Neuronal stem cell (in vitro differentiated cells): ENCODE measurements at regions not wholly inside any gene's neighbourhood (a gene's known extent, or its start where the extent isn't known, plus 50 kb on each side); places are given as distances from the start of the nearest gene placed in this dataset.

Experiments
- DNase-seq: peaks from one replicate; pipeline ENCODE4 v3.0.0-alpha.2; 2013; ENCODE audit warnings: low spot score
- H2AFZ ChIP-seq: one replicate; pipeline ENCODE4 v1.6.1; 2013; ENCODE audit warnings: mild to moderate bottlenecking, low read length, inconsistent platforms
- H2AK5ac ChIP-seq: 2 replicates; pipeline ENCODE4 v1.6.1; 2013; ENCODE audit warnings: low read depth, mild to moderate bottlenecking, inconsistent platforms, low read length, moderate library complexity, mixed read lengths
- H2BK120ac ChIP-seq: 2 replicates; pipeline ENCODE4 v1.6.1; 2013; ENCODE audit warnings: low read depth, mild to moderate bottlenecking, inconsistent platforms, low read length, moderate library complexity, mixed read lengths
- H2BK12ac ChIP-seq: one replicate; pipeline ENCODE4 v1.6.1; 2013; ENCODE audit warnings: low read length, inconsistent platforms
- H2BK15ac ChIP-seq: 2 replicates; pipeline ENCODE4 v1.6.1; 2013; ENCODE audit warnings: mild to moderate bottlenecking, low read length, inconsistent platforms, mixed read lengths
- H2BK5ac ChIP-seq: one replicate; pipeline ENCODE4 v1.6.1; 2013; ENCODE audit warnings: inconsistent platforms, mild to moderate bottlenecking, low read length, moderate library complexity
- H3K14ac ChIP-seq: one replicate; pipeline ENCODE4 v1.6.1; 2013; ENCODE audit warnings: low read length, inconsistent platforms
- H3K18ac ChIP-seq: 2 replicates; pipeline ENCODE4 v1.6.1; 2013; ENCODE audit warnings: low read length, inconsistent platforms
- H3K23ac ChIP-seq: 2 replicates; pipeline ENCODE4 v1.6.1; 2013; ENCODE audit warnings: low read depth, mild to moderate bottlenecking, mixed read lengths, low read length, inconsistent platforms; ENCODE audit not compliant: poor library complexity
- H3K27ac ChIP-seq: replicated peaks from 3 replicates; pipeline ENCODE4 v1.5.1; 2013; ENCODE audit warnings: low read length, inconsistent platforms
- H3K27me3 ChIP-seq, 3 experiments: 2 replicates each; pipeline ENCODE4 v1.6.1; 2013; ENCODE audit warnings: low read length in 3 of 3, mild to moderate bottlenecking in 2 of 3, inconsistent platforms in 1 of 3, low read depth in 1 of 3, mixed read lengths in 1 of 3, moderate library complexity in 1 of 3; ENCODE audit not compliant: control insufficient read depth in 3 of 3, insufficient read depth in 3 of 3
- H3K36me3 ChIP-seq, 2 donors: replicated peaks in 1 of 2; 2 replicates each; pipeline ENCODE4 v1.6.1; 2013; ENCODE audit warnings: low read length in 2 of 2; ENCODE audit not compliant: control insufficient read depth in 2 of 2, insufficient read depth in 2 of 2
- H3K4ac ChIP-seq: 2 replicates; pipeline ENCODE4 v1.6.1; 2013; ENCODE audit warnings: inconsistent platforms, mild to moderate bottlenecking, low read length, moderate library complexity
- H3K4me1 ChIP-seq, 2 donors: 1 replicate in 1 of 2; 2 replicates in 1 of 2; pipeline ENCODE4 v1.6.1; 2013; ENCODE audit warnings: low read length in 2 of 2, low read depth in 1 of 2; ENCODE audit not compliant: control insufficient read depth in 2 of 2, insufficient read depth in 1 of 2
- H3K4me2 ChIP-seq: one replicate; pipeline ENCODE4 v1.6.1; 2013; ENCODE audit warnings: mild to moderate bottlenecking, low read length, inconsistent platforms; ENCODE audit not compliant: insufficient read depth, poor library complexity, severe bottlenecking
- H3K4me3 ChIP-seq, 2 donors: 2 replicates each; pipeline ENCODE4 v1.5.1; 2013; ENCODE audit warnings: low read length in 2 of 2, mild to moderate bottlenecking in 2 of 2, inconsistent platforms in 1 of 2, moderate library complexity in 1 of 2
- H3K79me1 ChIP-seq: one replicate; pipeline ENCODE4 v1.6.1; 2013; ENCODE audit warnings: low read depth, mild to moderate bottlenecking, inconsistent platforms, low read length, moderate library complexity
- H3K9ac ChIP-seq: one replicate; pipeline ENCODE4 v1.6.1; 2013; ENCODE audit warnings: mild to moderate bottlenecking, low read depth, low read length, inconsistent platforms; ENCODE audit not compliant: poor library complexity
- H3K9me3 ChIP-seq, 2 donors: replicated peaks in 1 of 2; 2 replicates each; pipeline versions ENCODE3 to v1.6.1; 2013; ENCODE audit warnings: low read length in 2 of 2, mild to moderate bottlenecking in 2 of 2, inconsistent platforms in 1 of 2, low read depth in 1 of 2, mixed read lengths in 1 of 2, moderate library complexity in 1 of 2; ENCODE audit not compliant: control insufficient read depth in 2 of 2, insufficient read depth in 1 of 2
- H4K8ac ChIP-seq: one replicate; pipeline ENCODE4 v1.6.1; 2013; ENCODE audit warnings: low read depth, mild to moderate bottlenecking, inconsistent platforms, low read length, moderate library complexity
- H4K91ac ChIP-seq: one replicate; pipeline ENCODE4 v1.6.1; 2013; ENCODE audit warnings: low read length, low read depth, mild to moderate bottlenecking, inconsistent platforms; ENCODE audit not compliant: poor library complexity
- WGBS, 2 donors: extraction: QIAGEN DNeasy Blood & Tissue Kit; methylation state at CpG; one replicate each; pipeline ENCODE4 v1.1.7; 2013; ENCODE audit warnings: missing lambda C conversion rate in 2 of 2, mixed read lengths in 1 of 2; ENCODE audit not compliant: insufficient read length in 2 of 2, insufficient replicate concordance in 1 of 2; ENCODE audit errors: extremely low coverage in 2 of 2; 5-methylcytosine and 5-hydroxymethylcytosine counted together

GRCh38 chr9:129347316-129348120 lies 169.5 kb upstream of the IER5L start:
- no peak overlapping the region for H3K4me3 ChIP-seq
- H3K14ac ChIP-seq = no peak overlapping the region
- no peak overlapping the region for H4K8ac ChIP-seq
- H2BK12ac ChIP-seq = no peak overlapping the region
- no peak overlapping the region for H2AK5ac ChIP-seq
- H3K18ac ChIP-seq = no peak overlapping the region
- no peak overlapping the region for H2BK5ac ChIP-seq
- H3K4ac ChIP-seq = no peak overlapping the region
- H3K9ac ChIP-seq = no peak overlapping the region
- no peaks in the 10 kb centered on the region for H3K27me3 ChIP-seq
- H3K36me3 ChIP-seq = no peaks in the 10 kb centered on the region
- H2BK15ac ChIP-seq = peak overlapping the region; percentile 25
- H3K4me1 ChIP-seq = peaks cover 19 to 32% of the 10 kb centered on the region in 2 donors
- H3K4me2 ChIP-seq = no peak overlapping the region
- H2BK120ac ChIP-seq = no peak overlapping the region
- H3K9me3 ChIP-seq = no peaks in the 10 kb centered on the region
- no peak for DNase-seq
- WGBS, 2 donors = no CpG with 5 or more reads among the region's 21 CpGs
- no peaks in the 10 kb centered on the region for H3K79me1 ChIP-seq
- no peak overlapping the region for H4K91ac ChIP-seq
- H2AFZ ChIP-seq = no peak overlapping the region
- H3K27ac ChIP-seq = no peak overlapping the region
- no peak overlapping the region for H3K23ac ChIP-seq

- Histone ChIP-seq H3K14ac (no peak overlapping the region), H3K4ac (no peak overlapping the region), H3K4me2 (no peak overlapping the region), H3K18ac (no peak overlapping the region), H2BK5ac (peak overlapping the region; percentile 69), H3K4me3 (no peak overlapping the region), H4K91ac (no peak overlapping the region), H3K27ac (no peak overlapping the region), H3K9me3 (no peaks in the 10 kb centered on the region), H4K8ac (no peak overlapping the region), H3K79me1 (no peaks in the 10 kb centered on the region), H2BK15ac (no peak overlapping the region), H2AFZ (no peak overlapping the region), H3K27me3 (no peaks in the 10 kb centered on the region), H3K4me1 (peaks cover 23 to 27% of the 10 kb centered on the region in 2 donors), H3K23ac (no peak overlapping the region), H2AK5ac (no peak overlapping the region), H3K36me3 (no peaks in the 10 kb centered on the region), H3K9ac (no peak overlapping the region), H2BK120ac (no peak overlapping the region), H2BK12ac (no peak overlapping the region)
- no CpG with 5 or more reads among the region's 8 CpGs for WGBS, 2 donors
- DNase-seq = no peak
Observed at GRCh38 chr9:129346046-129346445, 168.0 kb upstream of the IER5L start.

GRCh38 chr9:129344641-129345495 lies 166.8 kb upstream of the IER5L start:
- H3K4ac ChIP-seq = no peak overlapping the region
- no peak overlapping the region for H4K91ac ChIP-seq
- no peak overlapping the region for H2BK12ac ChIP-seq
- H3K4me1 ChIP-seq = peaks cover 18 to 20% of the 10 kb centered on the region in 2 donors
- no peak overlapping the region for H3K4me3 ChIP-seq
- no peak overlapping the region for H3K18ac ChIP-seq
- no peaks in the 10 kb centered on the region for H3K27me3 ChIP-seq
- no peak for DNase-seq
- H2BK15ac ChIP-seq = no peak overlapping the region
- no peak overlapping the region for H4K8ac ChIP-seq
- no peak overlapping the region for H2BK5ac ChIP-seq
- no peak overlapping the region for H2AK5ac ChIP-seq
- no CpG with 5 or more reads among the region's 11 CpGs for whole genome bisulfite sequencing, 2 donors
- no peak overlapping the region for H2AFZ ChIP-seq
- H3K4me2 ChIP-seq = no peak overlapping the region
- no peak overlapping the region for H3K14ac ChIP-seq
- no peaks in the 10 kb centered on the region for H3K36me3 ChIP-seq
- no peak overlapping the region for H3K27ac ChIP-seq
- no peaks in the 10 kb centered on the region for H3K9me3 ChIP-seq
- no peak overlapping the region for H2BK120ac ChIP-seq
- no peak overlapping the region for H3K23ac ChIP-seq
- no peaks in the 10 kb centered on the region for H3K79me1 ChIP-seq
- no peak overlapping the region for H3K9ac ChIP-seq
